Fibroblast of lung (primary cell): ENCODE measurements at regions not wholly inside any gene's neighbourhood (a gene's known extent, or its start where the extent isn't known, plus 50 kb on each side); places are given as distances from the start of the nearest gene placed in this dataset.
A peak's percentile ranks its signal among the peaks of the same experiment; 100 is the strongest.
"Not testable (repeated sequence)": the region's sequence is repeated elsewhere in the genome, so short reads cannot be mapped to it uniquely, and the experiment has no call there.

Source experiments
- DNase-seq, 2 donors: peaks; one replicate each; pipeline versions ENCODE4 v3.0.0 to v3.0.0-alpha.2; 2010; ENCODE audit warnings: low read depth in 2 of 2
- H2AFZ ChIP-seq: 2 replicates; pipeline ENCODE4 v1.5.1; 2012; ENCODE audit warnings: low read length, control low read depth, inconsistent platforms
- H3K27ac ChIP-seq: 2 replicates; pipeline ENCODE4 v1.5.1; 2011; ENCODE audit warnings: low read length, control low read depth; ENCODE audit not compliant: insufficient read depth
- H3K27me3 ChIP-seq: 2 replicates; pipeline ENCODE4 v1.5.1; 2011; ENCODE audit warnings: mild to moderate bottlenecking, low read length; ENCODE audit not compliant: control insufficient read depth, insufficient read depth
- H3K36me3 ChIP-seq: 2 replicates; pipeline ENCODE4 v1.5.1; 2011; ENCODE audit warnings: low read length; ENCODE audit not compliant: control insufficient read depth, insufficient read depth
- H3K4me1 ChIP-seq: 2 replicates; pipeline ENCODE4 v1.5.1; 2011; ENCODE audit warnings: low read length; ENCODE audit not compliant: control insufficient read depth, insufficient read depth; ENCODE audit errors: extremely low read depth
- H3K4me2 ChIP-seq: 2 replicates; pipeline ENCODE4 v1.5.1; 2011; ENCODE audit warnings: low read length, control low read depth; ENCODE audit not compliant: insufficient read depth; ENCODE audit errors: extremely low read depth
- H3K4me3 ChIP-seq, 4 experiments: fragments of 200-600 bp in 1 of 4; sonication (generic) in 1 of 4; replicated peaks in 1 of 4; 2 replicates each; pipeline ENCODE4 v1.5.1; 2011 to 2016; ENCODE audit warnings: low read length in 4 of 4, low read depth in 3 of 4, mild to moderate bottlenecking in 3 of 4, control low read depth in 2 of 4, inconsistent platforms in 1 of 4, mixed read lengths in 1 of 4; ENCODE audit not compliant: insufficient read depth in 1 of 4; ENCODE audit errors: control extremely low read depth in 1 of 4
- H3K79me2 ChIP-seq: 2 replicates; pipeline ENCODE4 v1.5.1; 2012; ENCODE audit warnings: mild to moderate bottlenecking, low read length, inconsistent platforms; ENCODE audit not compliant: control insufficient read depth, insufficient read depth
- H3K9ac ChIP-seq: 2 replicates; pipeline ENCODE4 v1.5.1; 2011; ENCODE audit warnings: mild to moderate bottlenecking, low read length, control low read depth; ENCODE audit not compliant: insufficient read depth
- H3K9me3 ChIP-seq: 2 replicates; pipeline ENCODE4 v1.5.1; 2012; ENCODE audit warnings: low read depth, low read length; ENCODE audit not compliant: control insufficient read depth, insufficient read depth
- H4K20me1 ChIP-seq: 2 replicates; pipeline ENCODE4 v1.5.1; 2011; ENCODE audit warnings: low read length; ENCODE audit not compliant: control insufficient read depth, insufficient read depth; ENCODE audit errors: extremely low read depth
- EZH2 ChIP-seq: IDR thresholded peaks from 2 replicates; pipeline ENCODE4 v1.5.1; 2012; ENCODE audit warnings: low read length, control low read depth, mild to moderate bottlenecking; ENCODE audit errors: missing control alignments
- TF ChIP-seq, protein P1 (sequence below), 2 donors: IDR thresholded peaks in 1 of 2; conservative IDR thresholded peaks in 1 of 2; 1 replicate in 1 of 2; 2 replicates in 1 of 2; pipeline ENCODE4 v1.5.1; 2011 to 2012; ENCODE audit warnings: low read length in 2 of 2, control low read depth in 1 of 2, inconsistent platforms in 1 of 2, low read depth in 1 of 2, mild to moderate bottlenecking in 1 of 2

DNA sequence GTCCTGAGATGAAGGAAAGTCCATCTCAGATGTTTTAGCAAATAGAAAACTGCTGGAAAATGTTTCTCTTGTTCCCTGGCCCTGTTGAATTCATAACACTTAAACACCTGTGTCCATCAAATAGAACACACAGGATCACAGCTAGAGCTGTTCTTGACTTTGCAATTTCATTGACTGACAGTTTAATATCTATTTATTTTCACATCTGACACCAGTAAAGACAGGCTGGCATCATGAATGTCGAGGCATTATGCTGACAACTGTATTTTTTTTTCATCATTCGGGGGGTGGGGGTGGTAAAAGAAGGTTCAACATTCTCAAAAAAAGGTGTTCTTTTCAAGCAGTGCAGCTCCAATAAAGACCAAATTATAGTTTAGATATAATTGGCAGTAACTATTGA is 591.2 kb upstream of the PTBP2 start:
- Histone ChIP-seq H2AFZ (no peak overlapping the region), H4K20me1 (no peaks in the 10 kb centered on the region), H3K27me3 (no peaks in the 10 kb centered on the region), H3K4me2 (no peak overlapping the region), H3K27ac (no peak overlapping the region), H3K4me1 (no peaks in the 10 kb centered on the region), H3K9me3 (no peaks in the 10 kb centered on the region), H3K9ac (no peak overlapping the region), H3K4me3 (no peak overlapping the region), H3K36me3 (no peaks in the 10 kb centered on the region), H3K79me2 (no peaks in the 10 kb centered on the region)
- no peak for DNase-seq
- TF ChIP-seq, protein P1, sequence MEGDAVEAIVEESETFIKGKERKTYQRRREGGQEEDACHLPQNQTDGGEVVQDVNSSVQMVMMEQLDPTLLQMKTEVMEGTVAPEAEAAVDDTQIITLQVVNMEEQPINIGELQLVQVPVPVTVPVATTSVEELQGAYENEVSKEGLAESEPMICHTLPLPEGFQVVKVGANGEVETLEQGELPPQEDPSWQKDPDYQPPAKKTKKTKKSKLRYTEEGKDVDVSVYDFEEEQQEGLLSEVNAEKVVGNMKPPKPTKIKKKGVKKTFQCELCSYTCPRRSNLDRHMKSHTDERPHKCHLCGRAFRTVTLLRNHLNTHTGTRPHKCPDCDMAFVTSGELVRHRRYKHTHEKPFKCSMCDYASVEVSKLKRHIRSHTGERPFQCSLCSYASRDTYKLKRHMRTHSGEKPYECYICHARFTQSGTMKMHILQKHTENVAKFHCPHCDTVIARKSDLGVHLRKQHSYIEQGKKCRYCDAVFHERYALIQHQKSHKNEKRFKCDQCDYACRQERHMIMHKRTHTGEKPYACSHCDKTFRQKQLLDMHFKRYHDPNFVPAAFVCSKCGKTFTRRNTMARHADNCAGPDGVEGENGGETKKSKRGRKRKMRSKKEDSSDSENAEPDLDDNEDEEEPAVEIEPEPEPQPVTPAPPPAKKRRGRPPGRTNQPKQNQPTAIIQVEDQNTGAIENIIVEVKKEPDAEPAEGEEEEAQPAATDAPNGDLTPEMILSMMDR (conservative IDR thresholded peaks at IDR 0.05 in 1 of 2, IDR thresholded peaks at IDR 0.05 in 1 of 2; ENCODE audit: low read depth in 1 of 2, low read length in 2 of 2): no peak
- no peak for TF ChIP-seq EZH2

DNA sequence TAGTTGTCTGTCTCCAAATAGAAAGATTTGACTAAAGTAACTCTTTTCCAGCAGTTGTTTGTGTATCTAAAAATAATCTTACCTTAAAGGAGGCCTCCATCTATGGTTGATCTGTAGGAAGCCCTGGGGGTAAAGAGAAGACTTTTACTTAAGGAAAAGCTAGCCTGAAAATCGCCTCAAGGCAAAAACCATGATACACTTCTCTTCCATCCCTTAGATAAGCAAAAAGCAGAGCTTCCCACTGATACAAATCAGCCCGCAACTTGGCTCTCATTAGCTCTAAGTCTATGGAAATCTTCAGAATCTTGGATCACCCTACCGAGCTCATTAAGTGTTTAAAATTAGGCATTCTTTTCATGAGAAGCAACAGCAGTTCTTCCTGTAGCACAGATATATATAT is 576.9 kb upstream of the PTBP2 start:
- TF ChIP-seq, protein P1 (conservative IDR thresholded peaks at IDR 0.05 in 1 of 2, IDR thresholded peaks at IDR 0.05 in 1 of 2; ENCODE audit: low read depth in 1 of 2, low read length in 2 of 2): no peak
- no peak for TF ChIP-seq EZH2
- Histone ChIP-seq H3K4me3 (no peak overlapping the region), H3K79me2 (no peaks in the 10 kb centered on the region), H3K27me3 (no peaks in the 10 kb centered on the region), H3K27ac (no peak overlapping the region), H3K9me3 (no peaks in the 10 kb centered on the region), H3K4me1 (no peaks in the 10 kb centered on the region), H3K4me2 (no peak overlapping the region), H3K36me3 (no peaks in the 10 kb centered on the region), H2AFZ (no peak overlapping the region), H4K20me1 (no peaks in the 10 kb centered on the region), H3K9ac (no peak overlapping the region)
- DNase-seq: no peak

DNA sequence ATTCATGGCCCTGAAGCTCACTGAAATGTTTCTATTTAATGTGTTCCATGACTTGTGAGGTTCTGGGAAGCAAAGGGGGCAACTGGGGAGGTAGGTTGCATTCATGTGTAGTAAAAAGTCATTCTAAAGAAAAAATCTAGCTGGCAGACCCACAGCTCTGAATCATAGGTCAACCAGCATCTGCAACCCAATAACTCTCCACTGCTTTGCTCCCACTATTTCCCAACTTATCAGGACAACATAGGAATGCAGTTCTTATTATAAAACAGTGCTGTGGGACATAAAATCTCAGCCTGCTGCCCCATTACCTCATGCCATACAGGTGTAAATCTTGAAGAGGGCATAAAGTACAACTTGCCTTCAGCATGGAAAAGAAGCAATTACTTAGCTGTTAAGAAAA is 576.1 kb upstream of the PTBP2 start:
- Histone ChIP-seq H3K4me3 (no peak overlapping the region), H3K9ac (no peak overlapping the region), H3K4me1 (no peaks in the 10 kb centered on the region), H3K27me3 (no peaks in the 10 kb centered on the region), H3K36me3 (no peaks in the 10 kb centered on the region), H2AFZ (no peak overlapping the region), H4K20me1 (no peaks in the 10 kb centered on the region), H3K4me2 (no peak overlapping the region), H3K79me2 (no peaks in the 10 kb centered on the region), H3K27ac (no peak overlapping the region), H3K9me3 (no peaks in the 10 kb centered on the region)
- TF ChIP-seq, protein P1 (conservative IDR thresholded peaks at IDR 0.05 in 1 of 2, IDR thresholded peaks at IDR 0.05 in 1 of 2; ENCODE audit: low read depth in 1 of 2, low read length in 2 of 2): no peak
- no peak for TF ChIP-seq EZH2
- DNase-seq: peak; percentile 1 to 22

DNA sequence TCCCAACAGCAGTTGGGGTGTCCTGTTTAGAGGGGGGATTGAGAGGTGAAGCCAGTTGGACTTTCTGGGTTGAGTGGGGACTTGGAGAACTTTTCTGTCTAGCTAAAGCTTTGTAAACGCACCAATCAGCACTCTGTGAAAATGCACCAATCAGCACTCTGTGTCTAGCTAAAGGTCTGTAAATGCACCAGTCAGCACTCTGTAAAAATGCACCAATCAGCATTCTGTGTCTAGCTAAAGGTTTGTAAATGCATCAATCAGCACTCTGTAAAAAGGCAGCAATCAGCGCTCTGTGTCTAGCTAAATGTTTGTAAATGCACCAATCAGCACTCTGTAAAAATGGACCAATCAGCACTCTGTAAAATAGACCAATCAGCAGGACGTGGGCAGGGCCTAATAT is 568.6 kb upstream of the PTBP2 start:
- H3K27ac ChIP-seq, H3K4me3 ChIP-seq, H3K4me2 ChIP-seq, H3K79me2 ChIP-seq, DNase-seq, H3K9me3 ChIP-seq, H4K20me1 ChIP-seq, H3K4me1 ChIP-seq, H3K36me3 ChIP-seq, H3K27me3 ChIP-seq, H2AFZ ChIP-seq, H3K9ac ChIP-seq: not testable (repeated sequence)
